K562 (cell line): ENCODE measurements at regions not wholly inside any gene's neighbourhood (a gene's known extent, or its start where the extent isn't known, plus 50 kb on each side); places are given as distances from the start of the nearest gene placed in this dataset.

Source experiments
- ATF6 ChIP-seq: sonication (generic); formaldehyde crosslinking; IDR thresholded peaks from 2 replicates; pipeline ENCODE4 v1.4.0; 2020; ENCODE audit warnings: mild to moderate bottlenecking, missing genetic modification reagents
- BCOR ChIP-seq: fragments of 450-650 bp; IDR thresholded peaks from 2 replicates; pipeline ENCODE4 v1.6.1; 2016
- CREB5 ChIP-seq: fragments of 250-450 bp; sonication (Bioruptor Pico); IDR thresholded peaks from 2 replicates; pipeline ENCODE4 v1.5.0; 2020; ENCODE audit warnings: mild to moderate bottlenecking
- DIDO1 ChIP-seq: fragments of 450-650 bp; IDR thresholded peaks from 2 replicates; pipeline ENCODE4 v1.6.1; 2016; ENCODE audit warnings: low read depth, missing biosample characterization, missing genetic modification characterization
- E2F1 ChIP-seq: sonication (generic); formaldehyde crosslinking; IDR thresholded peaks from 2 replicates; pipeline ENCODE4 v1.8.1; 2023; ENCODE audit warnings: mild to moderate bottlenecking, missing genetic modification reagents, moderate library complexity
- E2F3 ChIP-seq: fragments of 250-450 bp; sonication (Bioruptor Pico); IDR thresholded peaks from 2 replicates; pipeline ENCODE4 v1.4.0; 2020; ENCODE audit warnings: mild to moderate bottlenecking
- E2F6 ChIP-seq, 2 experiments: IDR thresholded peaks; 2 replicates each; pipeline ENCODE4 v1.6.1; 2011; ENCODE audit warnings: borderline replicate concordance in 1 of 2, control low read depth in 1 of 2, low read depth in 1 of 2, low read length in 1 of 2, mild to moderate bottlenecking in 1 of 2, mixed read lengths in 1 of 2, moderate library complexity in 1 of 2; ENCODE audit not compliant: insufficient read depth in 1 of 2, insufficient read length in 1 of 2, poor library complexity in 1 of 2, severe bottlenecking in 1 of 2; ENCODE audit errors: extremely low read depth in 1 of 2
- ELF4 ChIP-seq: fragments of 450-650 bp; formaldehyde crosslinking; IDR thresholded peaks from 2 replicates; pipeline ENCODE4 v1.4.0; 2022; ENCODE audit warnings: missing genetic modification characterization
- NELFE ChIP-seq: IDR thresholded peaks from 2 replicates; pipeline ENCODE4 v1.6.1; 2011; ENCODE audit warnings: mild to moderate bottlenecking; ENCODE audit not compliant: insufficient read depth, insufficient read length
- NR1H2 ChIP-seq: sonication (generic); formaldehyde crosslinking; IDR thresholded peaks from 2 replicates; pipeline ENCODE4 v1.4.0; 2020; ENCODE audit warnings: mild to moderate bottlenecking, missing genetic modification reagents
- PYGO2 ChIP-seq: fragments of 450-650 bp; IDR thresholded peaks from 2 replicates; pipeline ENCODE4 v1.6.1; 2016; ENCODE audit warnings: mild to moderate bottlenecking, missing genetic modification characterization, moderate library complexity, missing compliant biosample characterization
- RAD51 ChIP-seq: fragments of 450-650 bp; IDR thresholded peaks from 2 replicates; pipeline ENCODE4 v1.7.1; 2016; ENCODE audit warnings: low read depth, mild to moderate bottlenecking, borderline replicate concordance
- RB1 ChIP-seq: fragments of 450-650 bp; IDR thresholded peaks from 2 replicates; pipeline ENCODE4 v1.6.1; 2017; ENCODE audit warnings: low read depth, mild to moderate bottlenecking
- RBM22 ChIP-seq: fragments of 200-400 bp; formaldehyde crosslinking; IDR thresholded peaks from 2 replicates; pipeline ENCODE4 v1.6.1; 2018; ENCODE audit warnings: low read length, low read depth; ENCODE audit not compliant: poor library complexity, severe bottlenecking
- SMARCA4 ChIP-seq: fragments of 450-650 bp; IDR thresholded peaks from 2 replicates; pipeline ENCODE4 v1.6.1; 2016
- SMARCC2 ChIP-seq: fragments of 450-650 bp; IDR thresholded peaks from 2 replicates; pipeline ENCODE4 v1.6.1; 2017; ENCODE audit warnings: antibody characterized with exemption, moderate library complexity, mild to moderate bottlenecking, low read depth
- SP1 ChIP-seq: sonication (generic); formaldehyde crosslinking; IDR thresholded peaks from 2 replicates; pipeline ENCODE4 v1.8.1; 2022; ENCODE audit warnings: mild to moderate bottlenecking, missing genetic modification reagents
- SRSF7 ChIP-seq: fragments of 200-400 bp; formaldehyde crosslinking; optimal IDR thresholded peaks from 2 replicates; pipeline ENCODE3; 2017; ENCODE audit warnings: mild to moderate bottlenecking, low read depth, low read length
- ZHX1 ChIP-seq: fragments of 150-350 bp; conservative IDR thresholded peaks from 2 replicates; pipeline ENCODE4 v1.6.1; 2014; ENCODE audit warnings: low read length
- ZNF121 ChIP-seq: sonication (generic); formaldehyde crosslinking; conservative IDR thresholded peaks from 2 replicates; pipeline ENCODE4 v1.8.0; 2022; ENCODE audit warnings: missing genetic modification reagents
- ZNF184 ChIP-seq: sonication (generic); formaldehyde crosslinking; IDR thresholded peaks from 2 replicates; pipeline ENCODE4 v1.5.0; 2020; ENCODE audit warnings: missing genetic modification reagents
- ZSCAN29 ChIP-seq: fragments of 450-650 bp; IDR thresholded peaks from 2 replicates; pipeline ENCODE4 v1.6.1; 2017

GRCh38 chr15:95929232-95929846, 401.2 kb upstream of the NR2F2 start (continued):
- peak; percentile 85 to 93 for TF ChIP-seq E2F6 (IDR thresholded peaks at IDR 0.05; ENCODE audit: borderline replicate concordance in 1 of 2, extremely low read depth in 1 of 2, insufficient read depth in 1 of 2, insufficient read length in 1 of 2, low read depth in 1 of 2, low read length in 1 of 2, poor library complexity in 1 of 2, severe bottlenecking in 1 of 2)
- peak; percentile 94 for TF ChIP-seq RAD51
- TF ChIP-seq ATF6, result 0 out of 2 replicates have a peak, but pooled peaks have one; percentile 70
- TF ChIP-seq ZSCAN29, result no peak
- TF ChIP-seq E2F3 (CRISPR knock-in tag), result no peak
- no peak for TF ChIP-seq SRSF7
- no peak for TF ChIP-seq ZHX1
- TF ChIP-seq ZNF184 (CRISPR knock-in tag), result no peak
- no peak for TF ChIP-seq RBM22
- TF ChIP-seq ZNF121 (CRISPR knock-in tag), result no peak
- TF ChIP-seq RB1, result no peak
- no peak for TF ChIP-seq PYGO2
- TF ChIP-seq E2F1 (CRISPR knock-in tag), result no peak
- peak; percentile 87 for TF ChIP-seq SMARCC2
- no peak for TF ChIP-seq CREB5 (CRISPR knock-in tag)
- TF ChIP-seq NELFE, result no peak
- peak; percentile 96 for TF ChIP-seq SMARCA4
- no peak for TF ChIP-seq SP1 (CRISPR knock-in tag)
- TF ChIP-seq ELF4 (CRISPR knock-in tag), result no peak
- no peak for TF ChIP-seq DIDO1 (tag)
- TF ChIP-seq NR1H2 (CRISPR knock-in tag), result no peak
- no peak; the same call in 1 of the 2 replicates for TF ChIP-seq BCOR
